GM21381 (cell line): ENCODE measurements at regions not wholly inside any gene's neighbourhood (a gene's known extent, or its start where the extent isn't known, plus 50 kb on each side); places are given as distances from the start of the nearest gene placed in this dataset.

Source experiments
- ATAC-seq: cut with Tn5 transposase; IDR thresholded peaks from one replicate; pipeline ENCODE4 v1.9.1; 2021; ENCODE audit warnings: mild to moderate bottlenecking, moderate library complexity; ENCODE audit not compliant: unreplicated experiment

- no peak for ATAC-seq
Observed at GRCh38 chr11:131043251-131043650, 127.0 kb upstream of the SNX19 start.

GRCh38 chr11:131044851-131045250 is 128.6 kb upstream of the SNX19 start:
- ATAC-seq = no peak

GRCh38 chr11:131052367-131052766 is 136.1 kb upstream of the SNX19 start:
- no peak for ATAC-seq

GRCh38 chr11:131056036-131056435 is 139.8 kb upstream of the SNX19 start:
- no peak for ATAC-seq

- ATAC-seq = no peak
Observed at GRCh38 chr11:131063638-131064037, 147.4 kb upstream of the SNX19 start.

GRCh38 chr11:131064373-131064991 is 148.2 kb upstream of the SNX19 start:
- ATAC-seq = peak; percentile 82

- ATAC-seq = no peak
Observed at GRCh38 chr11:131065435-131066413, 149.4 kb upstream of the SNX19 start.

- no peak for ATAC-seq
Observed at GRCh38 chr11:131066551-131066950, 150.3 kb upstream of the SNX19 start.

GRCh38 chr11:131070365-131070764 is 154.1 kb upstream of the SNX19 start:
- no peak for ATAC-seq

- ATAC-seq = no peak
Observed at GRCh38 chr11:131073167-131073566, 156.9 kb upstream of the SNX19 start.

GRCh38 chr11:131074573-131074972 is 158.3 kb upstream of the SNX19 start:
- ATAC-seq = no peak

GRCh38 chr11:131077340-131077739 is 161.1 kb upstream of the SNX19 start:
- no peak for ATAC-seq

- no peak for ATAC-seq
Observed at GRCh38 chr11:131079036-131079435, 162.8 kb upstream of the SNX19 start.

- no peak for ATAC-seq
Observed at GRCh38 chr11:131089727-131090245, 173.5 kb upstream of the SNX19 start.

- no peak for ATAC-seq
Observed at GRCh38 chr11:131092469-131092868, 176.2 kb upstream of the SNX19 start.

GRCh38 chr11:131094827-131095226 is 178.5 kb upstream of the SNX19 start:
- ATAC-seq = no peak

GRCh38 chr11:131095511-131096185 is 179.4 kb upstream of the SNX19 start:
- no peak for ATAC-seq

GRCh38 chr11:131099013-131099412 is 182.7 kb upstream of the SNX19 start:
- no peak for ATAC-seq

- ATAC-seq = no peak
Observed at GRCh38 chr11:131099746-131100145, 183.5 kb upstream of the SNX19 start.

- no peak for ATAC-seq
Observed at GRCh38 chr11:131108760-131109159, 192.5 kb upstream of the SNX19 start.

GRCh38 chr11:131109257-131109656 is 193.0 kb upstream of the SNX19 start:
- ATAC-seq = no peak
